ENCODE measurements at regions not wholly inside any gene's neighbourhood (a gene's known extent, or its start where the extent isn't known, plus 50 kb on each side); places are given as distances from the start of the nearest gene placed in this dataset.

- TF ChIP-seq POLR2A (IDR thresholded peaks at IDR 0.05): no peak
- no peak for TF ChIP-seq CTCF (IDR thresholded peaks at IDR 0.05)
- no peak for TF ChIP-seq EP300 (IDR thresholded peaks at IDR 0.05)
- TF ChIP-seq POLR2AphosphoS5 (IDR thresholded peaks at IDR 0.05): no peak
- Histone ChIP-seq H3K4me1 (no peaks in the 10 kb centered on the region), H3K9me3 (no peaks in the 10 kb centered on the region), H3K36me3 (no peaks in the 10 kb centered on the region), H3K27me3 (no peaks in the 10 kb centered on the region), H3K27ac (no peak overlapping the region), H3K4me3 (no peak overlapping the region)
- DNase-seq (ENCODE audit: low spot score in 2 of 2): no peak
- WGBS: 47% methylated on average over 4 of the region's 4 CpGs
These were observed 152.0 kb upstream of the MYO16 start for GRCh38 chr13:108477376-108477775.

- no peak for DNase-seq (ENCODE audit: low spot score in 2 of 2)
- no peaks in the 10 kb centered on the region for H3K4me1 ChIP-seq
- 86% methylated on average over 1 of the region's 1 CpG for WGBS
- no peaks in the 10 kb centered on the region for H3K9me3 ChIP-seq
- no peaks in the 10 kb centered on the region for H3K27me3 ChIP-seq
- H3K4me3 ChIP-seq: no peak overlapping the region
- TF ChIP-seq EP300 (IDR thresholded peaks at IDR 0.05) (no peak), POLR2AphosphoS5 (IDR thresholded peaks at IDR 0.05) (no peak), POLR2A (IDR thresholded peaks at IDR 0.05) (no peak), CTCF (IDR thresholded peaks at IDR 0.05) (no peak)
- no peaks in the 10 kb centered on the region for H3K36me3 ChIP-seq
- no peak overlapping the region for H3K27ac ChIP-seq
These were observed 151.2 kb upstream of the MYO16 start for GRCh38 chr13:108478179-108478578.

GRCh38 chr13:108483981-108484380 lies 145.4 kb upstream of the MYO16 start:
- H3K36me3 ChIP-seq: no peaks in the 10 kb centered on the region
- WGBS: 26% methylated on average over 1 of the region's 1 CpG

GRCh38 chr13:108486096-108486495 lies 143.3 kb upstream of the MYO16 start:
- no peak for DNase-seq (ENCODE audit: low spot score in 2 of 2)
- Histone ChIP-seq H3K36me3 (no peaks in the 10 kb centered on the region), H3K27ac (no peak overlapping the region), H3K4me1 (no peaks in the 10 kb centered on the region), H3K9me3 (peaks cover 5% of the 10 kb centered on the region), H3K4me3 (no peak overlapping the region), H3K27me3 (no peaks in the 10 kb centered on the region)
- no peak for TF ChIP-seq CTCF (IDR thresholded peaks at IDR 0.05)
- TF ChIP-seq POLR2A (IDR thresholded peaks at IDR 0.05): no peak
- no peak for TF ChIP-seq POLR2AphosphoS5 (IDR thresholded peaks at IDR 0.05)
- TF ChIP-seq EP300 (IDR thresholded peaks at IDR 0.05): no peak

More at GRCh38 chr13:108483981-108484380, 145.4 kb upstream of the MYO16 start:
- Histone ChIP-seq H3K9me3 (peaks cover 5% of the 10 kb centered on the region), H3K27ac (no peak overlapping the region), H3K4me1 (no peaks in the 10 kb centered on the region), H3K27me3 (no peaks in the 10 kb centered on the region), H3K4me3 (no peak overlapping the region)
- TF ChIP-seq POLR2AphosphoS5 (IDR thresholded peaks at IDR 0.05) (no peak), EP300 (IDR thresholded peaks at IDR 0.05) (no peak), POLR2A (IDR thresholded peaks at IDR 0.05) (no peak), CTCF (IDR thresholded peaks at IDR 0.05) (no peak)
- DNase-seq (ENCODE audit: low spot score in 2 of 2): no peak

GRCh38 chr13:108494991-108495645 lies 134.3 kb upstream of the MYO16 start:
- Histone ChIP-seq H3K36me3 (no peaks in the 10 kb centered on the region), H3K4me1 (peaks cover 9% of the 10 kb centered on the region), H3K27ac (no peak overlapping the region), H3K9me3 (no peaks in the 10 kb centered on the region), H3K27me3 (peaks cover 27% of the 10 kb centered on the region), H3K4me3 (peak overlapping the region; percentile 38)
- no peak for TF ChIP-seq EP300 (IDR thresholded peaks at IDR 0.05)
- TF ChIP-seq POLR2A (IDR thresholded peaks at IDR 0.05): no peak
- no peak for TF ChIP-seq POLR2AphosphoS5 (IDR thresholded peaks at IDR 0.05)
- TF ChIP-seq CTCF (IDR thresholded peaks at IDR 0.05): no peak
- WGBS: 2% methylated on average over 32 of the region's 40 CpGs
- DNase-seq (ENCODE audit: low spot score in 2 of 2): no peak
